GM23248 (cell line): ENCODE measurements at regions not wholly inside any gene's neighbourhood (a gene's known extent, or its start where the extent isn't known, plus 50 kb on each side); places are given as distances from the start of the nearest gene placed in this dataset.

Experiments used
- EZH2 ChIP-seq: fragments of 200-600 bp; sonication (generic); IDR thresholded peaks from 2 replicates; pipeline ENCODE4 v1.6.1; 2018; ENCODE audit warnings: antibody characterized with exemption, mild to moderate bottlenecking; ENCODE audit not compliant: insufficient read depth, poor library complexity, severe bottlenecking
- EZH2phosphoT487 ChIP-seq: fragments of 200-600 bp; sonication (generic); IDR thresholded peaks from 2 replicates; pipeline ENCODE4 v1.6.1; 2018; ENCODE audit warnings: antibody characterized with exemption, moderate library complexity, mild to moderate bottlenecking, low read depth; ENCODE audit not compliant: insufficient read depth

DNA sequence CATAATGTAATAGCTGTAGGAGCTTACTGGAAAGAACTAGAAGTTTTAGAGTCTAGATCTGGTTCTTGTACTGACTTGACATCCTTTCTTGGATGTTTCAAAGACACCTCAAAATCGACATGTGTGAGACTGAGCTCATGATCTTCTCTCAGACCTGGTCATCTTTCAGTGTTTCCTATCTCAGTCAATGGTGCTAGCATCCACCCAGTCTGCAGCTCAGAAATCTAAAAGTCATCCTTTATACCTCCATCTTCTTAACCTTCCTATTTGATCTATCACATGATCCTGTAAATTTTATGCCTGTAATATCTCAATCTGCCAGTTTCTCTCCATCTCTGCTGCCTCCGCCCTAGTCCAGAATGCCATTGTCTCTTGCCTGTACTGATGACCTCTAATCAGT is 301.9 kb upstream of the PITX2 start:
- TF ChIP-seq EZH2phosphoT487 = no peak
- no peak for TF ChIP-seq EZH2
